Kidney (tissue), 13 donors: ENCODE measurements at regions not wholly inside any gene's neighbourhood (a gene's known extent, or its start where the extent isn't known, plus 50 kb on each side); places are given as distances from the start of the nearest gene placed in this dataset.

Experiments used
- DNase-seq, 5 donors: peaks; one replicate each; pipeline ENCODE4 v3.0.0-alpha.2; 2013 to 2020
- FAIRE-seq: peaks from 2 replicates; lab custom pipeline; 2012; peaks lifted over from hg19 to GRCh38; lab: Jason Lieb, UNC
- H3K27ac ChIP-seq, 2 donors: one replicate each; pipeline ENCODE4 v1.7.0; 2013; ENCODE audit warnings: low read depth in 2 of 2, low read length in 2 of 2, inconsistent platforms in 1 of 2
- H3K27me3 ChIP-seq: one replicate; pipeline ENCODE4 v1.7.1; 2013; ENCODE audit warnings: low read length, inconsistent platforms; ENCODE audit not compliant: control insufficient read depth, insufficient read depth
- H3K36me3 ChIP-seq, 3 donors: one replicate each; pipeline versions ENCODE4 v1.7.0 to v1.7.1; 2013; ENCODE audit warnings: low read length in 3 of 3, control low read depth in 1 of 3, inconsistent platforms in 1 of 3; ENCODE audit not compliant: insufficient read depth in 3 of 3, control insufficient read depth in 2 of 3
- H3K4me1 ChIP-seq, 3 donors: one replicate each; pipeline versions ENCODE4 v1.7.0 to v1.7.1; 2013; ENCODE audit warnings: low read length in 3 of 3, inconsistent platforms in 1 of 3, low read depth in 1 of 3; ENCODE audit not compliant: control insufficient read depth in 2 of 3, insufficient read depth in 2 of 3
- H3K4me3 ChIP-seq, 3 donors: one replicate each; pipeline versions ENCODE4 v1.7.0 to v1.8.1; 2013; ENCODE audit warnings: low read length in 3 of 3, control low read depth in 1 of 3, inconsistent platforms in 1 of 3
- H3K9ac ChIP-seq, 3 donors: one replicate each; pipeline versions ENCODE4 v1.7.0 to v1.7.1; 2013; ENCODE audit warnings: low read length in 3 of 3, control low read depth in 1 of 3, inconsistent platforms in 1 of 3
- H3K9me3 ChIP-seq, 3 donors: one replicate each; pipeline versions ENCODE4 v1.7.0 to v1.7.1; 2013; ENCODE audit warnings: low read length in 3 of 3, control low read depth in 1 of 3, inconsistent platforms in 1 of 3; ENCODE audit not compliant: control insufficient read depth in 2 of 3, insufficient read depth in 1 of 3
- CTCF ChIP-seq: IDR thresholded peaks from 3 replicates; pipeline ENCODE4 v1.5.1; 2012; ENCODE audit warnings: mild to moderate bottlenecking, moderate library complexity, borderline replicate concordance; ENCODE audit not compliant: insufficient read depth; ENCODE audit errors: extremely low read depth
- intact Hi-C: fragments of 100-400 bp; cut with DNase I; formaldehyde crosslinking; loops from one replicate; pipeline ENCODE4 v1.11.1; 2022
- donor health status: control.
- donor health status: control.
- donor health status: control.
- donor health status: control.
- donor health status: control.
- donor health status: DM: yes; HTN: yes; CAD: no.
- donor health status: Normal renal cell carcinoma (clear cell type).

GRCh38 chr11:70762810-70763209 is 364.5 kb downstream of the CTTN start:
- Histone ChIP-seq H3K4me1 (peaks cover 0 to 3% (median 0%) of the 10 kb centered on the region in 3 donors), H3K4me3 (no peak overlapping the region), H3K27me3 (no peaks in the 10 kb centered on the region), H3K27ac (no peak overlapping the region), H3K36me3 (peaks cover 0 to 2% (median 0%) of the 10 kb centered on the region in 3 donors), H3K9ac (no peak overlapping the region), H3K9me3 (no peaks in the 10 kb centered on the region)
- no peak for TF ChIP-seq CTCF
- no peak for DNase-seq
- FAIRE-seq = no peak
- intact Hi-C loops = no loop called here

GRCh38 chr11:70763606-70764005 is 365.3 kb downstream of the CTTN start:
- no peak for FAIRE-seq
- Histone ChIP-seq H3K27me3 (no peaks in the 10 kb centered on the region), H3K9ac (no peak overlapping the region), H3K36me3 (peaks cover 0 to 2% (median 0%) of the 10 kb centered on the region in 3 donors), H3K9me3 (no peaks in the 10 kb centered on the region), H3K27ac (no peak overlapping the region), H3K4me3 (no peak overlapping the region), H3K4me1 (peaks cover 0 to 3% (median 0%) of the 10 kb centered on the region in 3 donors)
- intact Hi-C loops = no loop called here
- TF ChIP-seq CTCF = no peak
- DNase-seq = no peak

- H3K36me3 ChIP-seq = peaks cover 0 to 2% (median 0%) of the 10 kb centered on the region in 3 donors
- no peak overlapping the region for H3K9ac ChIP-seq
- FAIRE-seq (no peak), DNase-seq (no peak)
- intact Hi-C loops = no loop called here
- no peaks in the 10 kb centered on the region for H3K27me3 ChIP-seq
- H3K4me3 ChIP-seq = no peak overlapping the region
- TF ChIP-seq CTCF = no peak
- H3K27ac ChIP-seq = no peak overlapping the region
- H3K9me3 ChIP-seq = no peaks in the 10 kb centered on the region
- peaks cover 0 to 3% (median 0%) of the 10 kb centered on the region in 3 donors for H3K4me1 ChIP-seq
Observed at GRCh38 chr11:70764356-70764905, 366.1 kb downstream of the CTTN start.

- Histone ChIP-seq H3K4me1 (no peaks in the 10 kb centered on the region), H3K9me3 (no peaks in the 10 kb centered on the region), H3K27ac (no peak overlapping the region), H3K4me3 (no peak overlapping the region), H3K9ac (no peak overlapping the region), H3K27me3 (no peaks in the 10 kb centered on the region), H3K36me3 (no peaks in the 10 kb centered on the region)
- no peak for TF ChIP-seq CTCF
- FAIRE-seq (no peak), DNase-seq (no peak)
- intact Hi-C loops = no loop called here
Observed at GRCh38 chr11:70766901-70767300, 368.6 kb downstream of the CTTN start.
